Keratinocyte (primary cell): ENCODE measurements at regions not wholly inside any gene's neighbourhood (a gene's known extent, or its start where the extent isn't known, plus 50 kb on each side); places are given as distances from the start of the nearest gene placed in this dataset.

Experiments used
- CTCF ChIP-seq, 3 experiments: IDR thresholded peaks in 1 of 3; conservative IDR thresholded peaks in 1 of 3; optimal IDR thresholded peaks in 1 of 3; 2 replicates in 2 of 3; 3 replicates in 1 of 3; pipeline versions ENCODE3 to v1.5.1; 2011; ENCODE audit warnings: low read length in 3 of 3, mild to moderate bottlenecking in 3 of 3, moderate library complexity in 2 of 3, control low read depth in 1 of 3, inconsistent platforms in 1 of 3; ENCODE audit not compliant: insufficient read depth in 2 of 3; ENCODE audit errors: extremely low read depth in 1 of 3
- EZH2 ChIP-seq: IDR thresholded peaks from one replicate; pipeline ENCODE4 v1.6.1; 2012; ENCODE audit warnings: inconsistent platforms, mild to moderate bottlenecking, low read length, moderate library complexity

DNA sequence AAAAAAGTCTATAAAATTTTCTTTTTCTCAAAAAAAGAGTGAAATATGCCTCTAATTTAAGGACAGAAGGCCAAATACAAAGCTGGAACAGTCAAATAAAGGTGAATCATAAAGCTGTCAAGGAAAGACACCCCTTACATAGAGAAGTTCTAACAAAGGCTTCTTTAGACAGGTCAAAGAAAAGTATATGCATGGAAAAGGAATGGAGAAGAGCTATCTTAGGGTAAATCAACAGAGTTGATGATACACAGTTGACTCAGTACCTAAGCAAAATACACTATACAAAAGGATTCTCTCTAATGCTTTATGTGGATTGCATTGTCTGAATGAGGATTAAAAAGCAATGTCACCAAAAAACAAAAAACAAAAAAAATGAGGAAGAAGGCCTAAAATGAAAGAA is 214.8 kb downstream of the TXNL1 start:
- TF ChIP-seq EZH2 = no peak
- no peak for TF ChIP-seq CTCF (optimal IDR thresholded peaks at IDR 0.05 in 1 of 3, IDR thresholded peaks at IDR 0.05 in 1 of 3, conservative IDR thresholded peaks at IDR 0.05 in 1 of 3; ENCODE audit: extremely low read depth in 1 of 3, insufficient read depth in 2 of 3, low read length in 3 of 3)
